ENCODE measurements at regions not wholly inside any gene's neighbourhood (a gene's known extent, or its start where the extent isn't known, plus 50 kb on each side); places are given as distances from the start of the nearest gene placed in this dataset.

DNA sequence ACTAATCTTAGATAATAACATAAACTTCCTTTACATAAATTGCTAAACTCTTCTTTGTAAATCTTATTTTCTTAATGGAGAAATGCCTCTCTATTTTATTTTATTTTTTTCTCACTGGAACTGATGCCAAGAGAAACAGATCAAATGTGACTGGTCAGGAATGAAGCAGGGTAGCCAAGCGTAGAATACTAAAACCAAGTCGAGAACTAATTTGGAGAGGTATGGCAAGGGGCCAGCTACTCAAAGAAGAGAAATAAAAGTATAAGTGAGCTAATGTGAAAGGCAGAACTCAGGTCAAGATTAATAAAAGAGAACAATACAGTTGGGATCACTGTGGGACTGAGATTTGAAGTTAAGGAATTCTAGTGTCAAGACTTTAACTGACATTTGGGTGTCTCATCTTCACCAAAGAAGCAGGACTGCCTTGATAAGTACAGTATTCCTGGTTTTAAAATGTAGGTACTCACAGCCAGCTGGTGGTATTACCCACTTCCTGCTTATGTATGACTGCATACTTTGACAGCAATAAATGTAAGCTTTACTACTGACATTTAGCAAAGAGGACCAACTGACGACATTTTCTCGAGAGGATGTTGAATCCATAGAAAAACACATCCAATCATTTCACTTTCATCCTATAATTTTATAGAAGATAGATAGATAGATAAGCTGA lies 1192.2 kb downstream of the EFNB2 start:
- TF ChIP-seq, protein P1, sequence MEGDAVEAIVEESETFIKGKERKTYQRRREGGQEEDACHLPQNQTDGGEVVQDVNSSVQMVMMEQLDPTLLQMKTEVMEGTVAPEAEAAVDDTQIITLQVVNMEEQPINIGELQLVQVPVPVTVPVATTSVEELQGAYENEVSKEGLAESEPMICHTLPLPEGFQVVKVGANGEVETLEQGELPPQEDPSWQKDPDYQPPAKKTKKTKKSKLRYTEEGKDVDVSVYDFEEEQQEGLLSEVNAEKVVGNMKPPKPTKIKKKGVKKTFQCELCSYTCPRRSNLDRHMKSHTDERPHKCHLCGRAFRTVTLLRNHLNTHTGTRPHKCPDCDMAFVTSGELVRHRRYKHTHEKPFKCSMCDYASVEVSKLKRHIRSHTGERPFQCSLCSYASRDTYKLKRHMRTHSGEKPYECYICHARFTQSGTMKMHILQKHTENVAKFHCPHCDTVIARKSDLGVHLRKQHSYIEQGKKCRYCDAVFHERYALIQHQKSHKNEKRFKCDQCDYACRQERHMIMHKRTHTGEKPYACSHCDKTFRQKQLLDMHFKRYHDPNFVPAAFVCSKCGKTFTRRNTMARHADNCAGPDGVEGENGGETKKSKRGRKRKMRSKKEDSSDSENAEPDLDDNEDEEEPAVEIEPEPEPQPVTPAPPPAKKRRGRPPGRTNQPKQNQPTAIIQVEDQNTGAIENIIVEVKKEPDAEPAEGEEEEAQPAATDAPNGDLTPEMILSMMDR (IDR thresholded peaks at IDR 0.05): no peak
- no peak for TF ChIP-seq POLR2AphosphoS5 (IDR thresholded peaks at IDR 0.05; ENCODE audit: insufficient read depth in 1 of 2, low read depth in 1 of 2)
- TF ChIP-seq POLR2A (IDR thresholded peaks at IDR 0.05): no peak

All from vagina (tissue), 2 donors.